Body of pancreas (tissue), 4 donors: ENCODE measurements at regions not wholly inside any gene's neighbourhood (a gene's known extent, or its start where the extent isn't known, plus 50 kb on each side); places are given as distances from the start of the nearest gene placed in this dataset.
"Not testable (repeated sequence)": the region's sequence is repeated elsewhere in the genome, so short reads cannot be mapped to it uniquely, and the experiment has no call there.

Experiments used
- CTCF ChIP-seq, 7 experiments: fragments of 450-650 bp in 4 of 7; fragments of 200-600 bp in 3 of 7; sonication (generic) in 3 of 7; IDR thresholded peaks; one replicate each; pipeline ENCODE4 v1.5.1; 2016 to 2019; ENCODE audit warnings: antibody characterized with exemption in 7 of 7
- POLR2A ChIP-seq, 3 donors: fragments of 450-650 bp; IDR thresholded peaks; one replicate each; pipeline ENCODE4 v1.6.1; 2016; ENCODE audit warnings: antibody characterized with exemption in 3 of 3, mild to moderate bottlenecking in 2 of 3

- TF ChIP-seq CTCF, POLR2A (IDR thresholded peaks at IDR 0.05): not testable (repeated sequence)
Measured at GRCh38 chr6:57815826-57816225, 498.4 kb downstream of the PRIM2 start.
